A549 (cell line): ENCODE measurements at regions not wholly inside any gene's neighbourhood (a gene's known extent, or its start where the extent isn't known, plus 50 kb on each side); places are given as distances from the start of the nearest gene placed in this dataset.
A peak's percentile ranks its signal among the peaks of the same experiment; 100 is the strongest.

Experiments used
- ATAC-seq, 2 experiments: fragments of 200-7000 bp in 1 of 2; fragments of >200 bp in 1 of 2; cut with Nextera tagmentation in 1 of 2; cut with Tn5 transposase in 1 of 2; 3 replicates each; pipeline versions ENCODE4 v1.8.0 to v1.9.1; 2018 to 2020; ENCODE audit warnings: mild to moderate bottlenecking in 1 of 2, moderate library complexity in 1 of 2
- CTCF ChIA-PET: fragments of 300-600 bp; sonication (Branson Sonifier 250); formaldehyde crosslinking; extraction: SDS; loops from one replicate; lab custom pipeline; 2021; ENCODE audit warnings: antibody characterized with exemption, inconsistent platforms; lab: Yijun Ruan, JAX
- POLR2A ChIA-PET: fragments of 350-600 bp; formaldehyde crosslinking; extraction: SDS; loops from one replicate; lab custom pipeline; 2021; ENCODE audit warnings: antibody characterized with exemption, inconsistent platforms; lab: Yijun Ruan, JAX
- DNase-seq, 2 experiments: peaks; one replicate each; pipeline versions ENCODE4 v3.0.0 to v3.0.0-alpha.2; 2011 to 2016; ENCODE audit warnings: low read depth in 1 of 2, low spot score in 1 of 2
- FAIRE-seq: peaks from 2 replicates; lab custom pipeline; 2011; peaks lifted over from hg19 to GRCh38; lab: Jason Lieb, UNC
- H3K27ac ChIP-seq, 2 experiments: fragments of >200 bp; sonication (Bioruptor Twin); formaldehyde crosslinking; 3 replicates each; pipeline ENCODE4 v1.5.1; 2016 to 2017
- H3K4me1 ChIP-seq: fragments of >200 bp; sonication (Bioruptor Twin); formaldehyde crosslinking; 3 replicates; pipeline ENCODE4 v1.6.1; 2016
- H3K4me2 ChIP-seq: fragments of >200 bp; sonication (Bioruptor Twin); formaldehyde crosslinking; 3 replicates; pipeline ENCODE4 v1.6.1; 2016
- H3K4me3 ChIP-seq: fragments of >200 bp; sonication (Bioruptor Twin); formaldehyde crosslinking; 3 replicates; pipeline ENCODE4 v1.5.1; 2016
- H3K9me3 ChIP-seq: fragments of >200 bp; sonication (Bioruptor Twin); formaldehyde crosslinking; 3 replicates; pipeline ENCODE4 v1.6.1; 2016
- BCL3 ChIP-seq: fragments of >200 bp; sonication (Bioruptor Twin); formaldehyde crosslinking; IDR thresholded peaks from 3 replicates; pipeline ENCODE4 v1.6.1; 2016
- CBX8 ChIP-seq: fragments of 200-600 bp; sonication (generic); IDR thresholded peaks from 2 replicates; pipeline ENCODE4 v1.6.1; 2016
- CHD4 ChIP-seq: fragments of 200-600 bp; sonication (generic); IDR thresholded peaks from 2 replicates; pipeline ENCODE4 v1.6.1; 2016; ENCODE audit warnings: antibody characterized with exemption, mild to moderate bottlenecking, borderline replicate concordance
- CTCF ChIP-seq: fragments of >200 bp; sonication (Bioruptor Twin); formaldehyde crosslinking; IDR thresholded peaks from 3 replicates; pipeline ENCODE4 v1.5.1; 2016
- FOXS1 ChIP-seq: fragments of 250-450 bp; sonication (Bioruptor Pico); IDR thresholded peaks from 2 replicates; pipeline ENCODE4 v1.5.0; 2020; ENCODE audit warnings: mild to moderate bottlenecking, moderate library complexity
- GATA3 ChIP-seq: IDR thresholded peaks from 2 replicates; pipeline ENCODE4 v1.6.1; 2012; ENCODE audit warnings: borderline replicate concordance
- HOXB5 ChIP-seq: fragments of 250-450 bp; sonication (Bioruptor Pico); IDR thresholded peaks from 2 replicates; pipeline ENCODE4 v1.5.0; 2020; ENCODE audit warnings: mild to moderate bottlenecking, moderate library complexity
- JUN ChIP-seq, 2 experiments: fragments of >200 bp; sonication (Bioruptor Twin); formaldehyde crosslinking; IDR thresholded peaks; 2 replicates in 1 of 2; 3 replicates in 1 of 2; pipeline ENCODE4 v1.6.1; 2016 to 2017
- JUNB ChIP-seq: fragments of >200 bp; sonication (Bioruptor Twin); formaldehyde crosslinking; IDR thresholded peaks from 2 replicates; pipeline ENCODE4 v1.6.1; 2016
- KDM1A ChIP-seq: fragments of 200-600 bp; sonication (generic); IDR thresholded peaks from 2 replicates; pipeline ENCODE4 v1.6.1; 2016; ENCODE audit warnings: low read depth, mild to moderate bottlenecking
- KDM5A ChIP-seq: fragments of 200-600 bp; sonication (generic); IDR thresholded peaks from 2 replicates; pipeline ENCODE4 v1.6.1; 2016; ENCODE audit warnings: antibody characterized with exemption, mild to moderate bottlenecking
- MAX ChIP-seq: IDR thresholded peaks from 2 replicates; pipeline ENCODE4 v1.6.1; 2012
- MYC ChIP-seq: IDR thresholded peaks from 2 replicates; pipeline ENCODE4 v1.6.1; 2012; ENCODE audit warnings: mild to moderate bottlenecking, inconsistent platforms, low read length, improper control_type of control experiment, borderline replicate concordance
- PBX3 ChIP-seq: IDR thresholded peaks from 2 replicates; pipeline ENCODE4 v1.6.1; 2012
- PHF8 ChIP-seq: fragments of 200-600 bp; sonication (generic); IDR thresholded peaks from 2 replicates; pipeline ENCODE4 v1.6.1; 2016; ENCODE audit warnings: low read depth, mild to moderate bottlenecking, antibody characterized with exemption, moderate library complexity, borderline replicate concordance
- POLR2AphosphoS2 ChIP-seq: conservative IDR thresholded peaks from 2 replicates; pipeline ENCODE4 v1.6.1; 2012; ENCODE audit warnings: low read length, improper control_type of control experiment, inconsistent platforms
- RFX5 ChIP-seq: fragments of 450-650 bp; IDR thresholded peaks from 2 replicates; pipeline ENCODE4 v1.7.1; 2014; ENCODE audit warnings: antibody characterized with exemption, mild to moderate bottlenecking, moderate library complexity
- TP53 ChIP-seq: fragments of 250-450 bp; sonication (Bioruptor Pico); IDR thresholded peaks from 2 replicates; pipeline ENCODE4 v1.5.0; 2021; ENCODE audit warnings: mild to moderate bottlenecking, moderate library complexity
- ZFP36 ChIP-seq: fragments of 450-650 bp; IDR thresholded peaks from 2 replicates; pipeline ENCODE4 v1.6.1; 2014; ENCODE audit warnings: borderline replicate concordance; ENCODE audit not compliant: partially characterized antibody
- WGBS: methylation state at CpG from one replicate; pipeline ENCODE4 v1.1.6; 2017; ENCODE audit errors: missing lambda C conversion rate; 5-methylcytosine and 5-hydroxymethylcytosine counted together

GRCh38 chr2:207395535-207396251 is 134.1 kb upstream of the CREB1 start:
- Histone ChIP-seq H3K9me3 (0 out of 3 replicates have a peak, but pooled peaks cover 3% of the 10 kb centered on the region), H3K4me2 (peak overlapping the region; percentile 81), H3K4me1 (peaks cover 25% of the 10 kb centered on the region), H3K27ac (peak overlapping the region; percentile 92), H3K4me3 (0 out of 3 replicates have a peak overlapping the region, but pooled peaks have one; percentile 7)
- FAIRE-seq, result no peak
- ChIA-PET POLR2A (interaction anchor here (1.4 kb wide), 2 partner anchors 61 to 230 kb away, joined by 3 to 4 read pairs; partner anchors contain the start of gene KLF7), CTCF (interaction anchor here (1.0 to 1.5 kb wide), 3 partner anchors 59 to 596 kb away, joined by 3 to 4 read pairs (median 4); no protein-coding TSS in a partner anchor)
- WGBS, result 97% methylated on average over 2 of the region's 2 CpGs
- peak in 1 of 2 experiments; percentile 13 for DNase-seq
- ATAC-seq, result no peak
- TF ChIP-seq POLR2AphosphoS2 (no peak), CBX8 (no peak), CTCF (no peak), JUNB (no peak), KDM5A (no peak), PBX3 (0 out of 2 replicates have a peak, but pooled peaks have one; percentile 24), HOXB5 (CRISPR knock-in tag) (peak; percentile 48; the same call in 1 of the 2 replicates), BCL3 (no peak)

GRCh38 chr2:207397917-207398655 is 131.7 kb upstream of the CREB1 start:
- H3K9me3 ChIP-seq, result 0 out of 3 replicates have a peak, but pooled peaks cover 3% of the 10 kb centered on the region
- CTCF ChIA-PET, result no interaction called here
- DNase-seq (no peak), ATAC-seq (no peak)
- no peak overlapping the region for H3K4me2 ChIP-seq
- POLR2A ChIA-PET, result no interaction called here
- peaks cover 25% of the 10 kb centered on the region for H3K4me1 ChIP-seq
- TF ChIP-seq MYC (no peak), TP53 (CRISPR knock-in tag) (no peak), KDM1A (no peak), KDM5A (no peak), CHD4 (no peak), PHF8 (no peak), PBX3 (no peak), JUNB (no peak), FOXS1 (CRISPR knock-in tag) (no peak), JUN (IDR thresholded peaks at IDR 0.05) (no peak), BCL3 (no peak), ZFP36 (no peak), GATA3 (no peak), RFX5 (no peak), MAX (no peak)
- TF ChIP-seq, all 56 proteins: peak for 0
- no peak for FAIRE-seq
- WGBS, result 89% methylated on average over 9 of the region's 9 CpGs
- no peak overlapping the region for H3K4me3 ChIP-seq
- peak overlapping the region; percentile 22 to 53; a peak in 2 of 6 replicates for H3K27ac ChIP-seq
